GM19025 (cell line): ENCODE measurements at regions not wholly inside any gene's neighbourhood (a gene's known extent, or its start where the extent isn't known, plus 50 kb on each side); places are given as distances from the start of the nearest gene placed in this dataset.

Experiments used
- ATAC-seq: cut with Tn5 transposase; IDR thresholded peaks from one replicate; pipeline ENCODE4 v1.9.1; 2021; ENCODE audit warnings: mild to moderate bottlenecking, low read depth, moderate library complexity; ENCODE audit not compliant: unreplicated experiment

GRCh38 chr3:95049841-95050240 is 987.0 kb downstream of the NSUN3 start:
- no peak for ATAC-seq

- ATAC-seq, result no peak
These were observed 992.4 kb downstream of the NSUN3 start for GRCh38 chr3:95055288-95055687.

- ATAC-seq, result no peak
These were observed 1019.3 kb downstream of the NSUN3 start for GRCh38 chr3:95082191-95082590.

- no peak for ATAC-seq
These were observed 1021.9 kb downstream of the NSUN3 start for GRCh38 chr3:95084738-95085137.

GRCh38 chr3:95088464-95088863 is 1025.6 kb downstream of the NSUN3 start:
- no peak for ATAC-seq

GRCh38 chr3:95097493-95097892 is 1034.6 kb downstream of the NSUN3 start:
- ATAC-seq, result no peak

- ATAC-seq, result no peak
These were observed 1058.1 kb downstream of the NSUN3 start for GRCh38 chr3:95120921-95121320.

GRCh38 chr3:95123104-95123503 is 1060.2 kb downstream of the NSUN3 start:
- ATAC-seq, result no peak

- ATAC-seq, result no peak
These were observed 1072.0 kb downstream of the NSUN3 start for GRCh38 chr3:95134693-95135413.

GRCh38 chr3:95148107-95148506 is 1085.2 kb downstream of the NSUN3 start:
- ATAC-seq, result no peak

GRCh38 chr3:95151590-95151989 is 1088.7 kb downstream of the NSUN3 start:
- no peak for ATAC-seq

GRCh38 chr3:95154766-95155165 is 1091.9 kb downstream of the NSUN3 start:
- no peak for ATAC-seq

GRCh38 chr3:95162794-95163193 is 1099.9 kb downstream of the NSUN3 start:
- peak; percentile 63 for ATAC-seq

GRCh38 chr3:95167748-95168147 is 1104.9 kb downstream of the NSUN3 start:
- no peak for ATAC-seq

- no peak for ATAC-seq
These were observed 1105.7 kb downstream of the NSUN3 start for GRCh38 chr3:95168526-95168925.

GRCh38 chr3:95172164-95172943 is 1109.5 kb downstream of the NSUN3 start:
- ATAC-seq, result no peak

GRCh38 chr3:95177096-95177495 is 1114.2 kb downstream of the NSUN3 start:
- ATAC-seq, result peak; percentile 55

GRCh38 chr3:95184038-95184437 is 1121.2 kb downstream of the NSUN3 start:
- ATAC-seq, result no peak

GRCh38 chr3:95189348-95189747 is 1126.5 kb downstream of the NSUN3 start:
- no peak for ATAC-seq

GRCh38 chr3:95197661-95198060 is 1134.8 kb downstream of the NSUN3 start:
- ATAC-seq, result no peak

- no peak for ATAC-seq
These were observed 1137.5 kb downstream of the NSUN3 start for GRCh38 chr3:95200384-95200783.

- ATAC-seq, result no peak
These were observed 1148.0 kb downstream of the NSUN3 start for GRCh38 chr3:95210878-95211277.
